HUES6 (cell line): ENCODE measurements at regions not wholly inside any gene's neighbourhood (a gene's known extent, or its start where the extent isn't known, plus 50 kb on each side); places are given as distances from the start of the nearest gene placed in this dataset.
"Not testable (repeated sequence)": the region's sequence is repeated elsewhere in the genome, so short reads cannot be mapped to it uniquely, and the experiment has no call there.

Source experiments
- H3K27ac ChIP-seq: 2 replicates; pipeline ENCODE4 v1.7.0; 2013; ENCODE audit warnings: low read depth, mild to moderate bottlenecking, low read length, inconsistent platforms
- H3K27me3 ChIP-seq: 2 replicates; pipeline ENCODE4 v1.6.1; 2013; ENCODE audit warnings: low read length; ENCODE audit not compliant: control insufficient read depth, insufficient read depth
- H3K36me3 ChIP-seq: 2 replicates; pipeline ENCODE4 v1.6.1; 2013; ENCODE audit warnings: low read length; ENCODE audit not compliant: control insufficient read depth, insufficient read depth
- H3K4me1 ChIP-seq: 2 replicates; pipeline ENCODE4 v1.6.1; 2013; ENCODE audit warnings: low read length; ENCODE audit not compliant: control insufficient read depth, insufficient read depth
- H3K4me3 ChIP-seq: 2 replicates; pipeline ENCODE4 v1.5.1; 2013; ENCODE audit warnings: low read depth, low read length
- H3K9ac ChIP-seq: one replicate; pipeline ENCODE4 v1.6.1; 2013; ENCODE audit warnings: mild to moderate bottlenecking, low read length
- H3K9me3 ChIP-seq: 2 replicates; pipeline ENCODE4 v1.6.1; 2013; ENCODE audit warnings: low read depth, low read length; ENCODE audit not compliant: control insufficient read depth, insufficient read depth

DNA sequence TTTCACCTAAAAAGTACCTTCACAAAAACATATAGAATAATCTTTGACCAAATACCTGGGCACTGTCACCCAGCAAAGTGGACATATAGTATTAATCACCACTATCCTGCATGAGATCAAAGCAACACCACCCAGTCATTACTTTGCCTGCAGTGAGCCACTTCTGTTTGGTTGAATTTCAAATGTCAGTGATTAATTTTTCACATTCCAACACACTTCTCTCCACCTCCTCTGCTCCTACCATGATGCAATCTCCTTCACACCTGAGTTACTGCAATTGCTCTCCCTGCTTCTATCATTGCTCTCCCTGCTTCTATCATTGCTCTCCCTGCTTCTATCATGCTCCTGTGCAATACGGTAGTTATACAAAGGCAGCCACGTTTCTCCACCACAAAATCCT, 106.1 kb upstream of the NETO1 start:
- H3K36me3 ChIP-seq, result no peaks in the 10 kb centered on the region

DNA sequence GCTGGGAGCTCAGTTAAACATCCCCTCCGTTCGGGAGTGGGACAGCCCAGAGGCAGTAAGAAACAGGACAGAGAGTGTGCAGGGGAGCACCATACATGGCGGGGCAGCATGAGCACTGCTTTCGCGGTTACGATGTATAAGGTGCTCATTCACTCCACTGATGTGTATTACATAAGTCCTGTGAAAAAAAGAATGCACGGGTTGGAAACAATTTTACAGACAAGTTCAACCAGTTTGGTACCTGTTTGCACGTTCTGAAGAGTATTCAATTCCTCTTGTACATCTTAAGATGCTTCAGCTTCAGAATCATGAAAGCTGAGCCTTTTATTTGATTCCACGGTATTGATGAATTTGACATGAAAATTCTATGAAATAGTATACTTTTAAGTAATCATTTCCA, 97.8 kb upstream of the NETO1 start:
- no peaks in the 10 kb centered on the region for H3K27me3 ChIP-seq
- H3K9ac ChIP-seq, result no peak overlapping the region

More for the DNA sequence above, 106.1 kb upstream of the NETO1 start:
- Histone ChIP-seq H3K4me3 (no peak overlapping the region), H3K27ac (no peak overlapping the region), H3K9ac (no peak overlapping the region), H3K27me3 (no peaks in the 10 kb centered on the region), H3K9me3 (0 out of 2 replicates have a peak, but pooled peaks cover 3% of the 10 kb centered on the region), H3K4me1 (no peaks in the 10 kb centered on the region)

GRCh38 chr18:72958195-72958594, 90.4 kb upstream of the NETO1 start:
- not testable (repeated sequence) for H3K36me3 ChIP-seq, H3K4me3 ChIP-seq
- H3K9me3 ChIP-seq, result peaks cover 25% of the 10 kb centered on the region

More for the DNA sequence above, 97.8 kb upstream of the NETO1 start:
- H3K4me3 ChIP-seq, result no peak overlapping the region
- H3K27ac ChIP-seq, result no peak overlapping the region
- H3K4me1 ChIP-seq, result no peaks in the 10 kb centered on the region
- no peaks in the 10 kb centered on the region for H3K9me3 ChIP-seq
- no peaks in the 10 kb centered on the region for H3K36me3 ChIP-seq

GRCh38 chr18:72948439-72948838, 80.7 kb upstream of the NETO1 start:
- H3K27me3 ChIP-seq, result no peaks in the 10 kb centered on the region
- no peaks in the 10 kb centered on the region for H3K4me1 ChIP-seq
- no peaks in the 10 kb centered on the region for H3K9me3 ChIP-seq
- H3K27ac ChIP-seq, result no peak overlapping the region
- H3K9ac ChIP-seq, result no peak overlapping the region
- H3K4me3 ChIP-seq, result no peak overlapping the region
- H3K36me3 ChIP-seq, result no peaks in the 10 kb centered on the region

More at GRCh38 chr18:72958195-72958594, 90.4 kb upstream of the NETO1 start:
- H3K9ac ChIP-seq, H3K27me3 ChIP-seq, H3K27ac ChIP-seq, H3K4me1 ChIP-seq: not testable (repeated sequence)

GRCh38 chr18:72942766-72943165, 75.0 kb upstream of the NETO1 start:
- Histone ChIP-seq H3K4me1 (no peaks in the 10 kb centered on the region), H3K9ac (no peak overlapping the region), H3K27me3 (no peaks in the 10 kb centered on the region), H3K27ac (no peak overlapping the region), H3K4me3 (no peak overlapping the region), H3K36me3 (no peaks in the 10 kb centered on the region), H3K9me3 (no peaks in the 10 kb centered on the region)

DNA sequence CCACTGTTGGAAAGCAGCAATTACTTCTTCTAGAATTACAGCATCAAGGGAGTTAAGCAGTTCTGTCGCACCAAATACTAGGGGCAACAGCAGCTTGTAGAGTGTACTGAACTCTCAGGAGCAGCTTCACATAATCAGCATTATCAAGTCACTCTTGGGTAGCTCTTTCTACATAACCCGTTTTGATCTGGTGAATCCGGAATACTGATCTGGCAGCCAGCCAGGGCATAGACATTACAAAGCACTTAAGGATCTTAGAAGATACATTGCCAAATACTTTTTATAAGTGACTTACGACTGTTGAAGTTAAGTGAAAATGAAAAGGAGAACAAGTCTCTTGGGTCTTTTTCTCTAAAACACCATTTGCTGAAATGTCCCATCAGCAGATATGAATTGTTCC, 73.2 kb upstream of the NETO1 start:
- Histone ChIP-seq H3K27ac (no peak overlapping the region), H3K4me3 (no peak overlapping the region), H3K27me3 (no peaks in the 10 kb centered on the region), H3K4me1 (no peaks in the 10 kb centered on the region), H3K9me3 (no peaks in the 10 kb centered on the region), H3K36me3 (no peaks in the 10 kb centered on the region), H3K9ac (no peak overlapping the region)

GRCh38 chr18:72940509-72940908, 72.7 kb upstream of the NETO1 start:
- no peaks in the 10 kb centered on the region for H3K27me3 ChIP-seq
- H3K9me3 ChIP-seq, result no peaks in the 10 kb centered on the region
- H3K9ac ChIP-seq, result no peak overlapping the region
- no peaks in the 10 kb centered on the region for H3K4me1 ChIP-seq
- H3K36me3 ChIP-seq, result no peaks in the 10 kb centered on the region
- H3K4me3 ChIP-seq, result no peak overlapping the region
- H3K27ac ChIP-seq, result no peak overlapping the region

DNA sequence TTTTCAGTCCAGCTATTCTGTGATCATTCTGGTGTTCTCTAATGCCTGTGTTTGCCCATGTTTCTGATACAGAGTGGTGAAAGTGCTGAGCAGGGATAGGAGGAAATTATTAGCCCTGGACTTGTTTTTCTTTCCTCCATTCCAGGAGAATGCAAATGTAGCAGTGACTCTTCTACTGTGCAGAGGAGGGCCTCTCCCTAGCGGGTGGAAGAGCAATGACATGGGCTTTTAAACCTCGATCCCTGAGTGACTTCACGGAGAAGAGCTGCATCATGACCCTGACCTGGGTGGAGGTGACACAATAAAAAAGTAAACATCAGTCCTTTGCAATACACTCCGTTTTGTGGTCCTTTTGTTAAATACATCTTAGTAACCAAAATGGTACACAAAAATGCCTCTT, 68.0 kb upstream of the NETO1 start:
- Histone ChIP-seq H3K27me3 (no peaks in the 10 kb centered on the region), H3K9ac (no peak overlapping the region), H3K27ac (no peak overlapping the region), H3K4me1 (no peaks in the 10 kb centered on the region), H3K4me3 (no peak overlapping the region), H3K36me3 (no peaks in the 10 kb centered on the region), H3K9me3 (no peaks in the 10 kb centered on the region)

DNA sequence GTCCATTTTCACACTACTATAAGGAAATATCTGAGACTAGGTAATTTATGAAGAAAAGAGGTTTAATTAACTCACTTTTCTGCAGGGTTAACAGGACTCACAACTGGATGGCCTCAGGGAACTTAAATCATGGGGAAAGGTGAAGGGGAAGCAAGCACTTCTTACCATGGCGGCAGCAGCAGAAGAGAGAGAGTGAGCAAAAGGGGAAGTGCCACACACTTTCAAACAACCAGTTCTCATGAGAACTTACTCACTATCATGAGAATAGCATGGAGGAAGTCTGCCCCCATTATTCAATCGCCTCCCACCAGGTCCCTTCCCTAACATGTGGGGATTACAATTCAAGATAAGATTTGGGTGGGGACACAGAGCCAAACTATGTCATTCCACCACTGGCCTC, 55.1 kb upstream of the NETO1 start:
- Histone ChIP-seq H3K27ac (no peak overlapping the region), H3K36me3 (no peaks in the 10 kb centered on the region), H3K4me3 (no peak overlapping the region), H3K9ac (no peak overlapping the region), H3K27me3 (no peaks in the 10 kb centered on the region), H3K9me3 (peaks cover 14% of the 10 kb centered on the region; the same call in 1 of the 2 replicates), H3K4me1 (no peaks in the 10 kb centered on the region)
